Body of pancreas (tissue), 4 donors: ENCODE measurements at regions not wholly inside any gene's neighbourhood (a gene's known extent, or its start where the extent isn't known, plus 50 kb on each side); places are given as distances from the start of the nearest gene placed in this dataset.

ENCODE experiments used
- CTCF ChIP-seq, 7 experiments: fragments of 450-650 bp in 4 of 7; fragments of 200-600 bp in 3 of 7; sonication (generic) in 3 of 7; IDR thresholded peaks; one replicate each; pipeline ENCODE4 v1.5.1; 2016 to 2019; ENCODE audit warnings: antibody characterized with exemption in 7 of 7
- POLR2A ChIP-seq, 3 donors: fragments of 450-650 bp; IDR thresholded peaks; one replicate each; pipeline ENCODE4 v1.6.1; 2016; ENCODE audit warnings: antibody characterized with exemption in 3 of 3, mild to moderate bottlenecking in 2 of 3

GRCh38 chr7:84914598-84914997 lies 272.3 kb downstream of the SEMA3D start:
- TF ChIP-seq POLR2A (IDR thresholded peaks at IDR 0.05) (no peak), CTCF (IDR thresholded peaks at IDR 0.05) (no peak)
